GM18868 (cell line): ENCODE measurements at regions not wholly inside any gene's neighbourhood (a gene's known extent, or its start where the extent isn't known, plus 50 kb on each side); places are given as distances from the start of the nearest gene placed in this dataset.

Experiments used
- ATAC-seq: cut with Tn5 transposase; IDR thresholded peaks from one replicate; pipeline ENCODE4 v1.9.1; 2021; ENCODE audit warnings: mild to moderate bottlenecking, moderate library complexity; ENCODE audit not compliant: unreplicated experiment

GRCh38 chr1:201609661-201610318 is 70.9 kb downstream of the NAV1 start:
- no peak for ATAC-seq

- ATAC-seq, result no peak
Measured at GRCh38 chr1:201610858-201611257, 71.9 kb downstream of the NAV1 start.

- ATAC-seq, result no peak
Measured at GRCh38 chr1:201612645-201613044, 73.7 kb downstream of the NAV1 start.

GRCh38 chr1:201614262-201615015 is 75.5 kb downstream of the NAV1 start:
- ATAC-seq, result no peak

GRCh38 chr1:201617157-201617556 is 78.2 kb downstream of the NAV1 start:
- ATAC-seq, result no peak

- ATAC-seq, result no peak
Measured at GRCh38 chr1:201618389-201618788, 79.5 kb downstream of the NAV1 start.

GRCh38 chr1:201618905-201619304 is 80.0 kb downstream of the NAV1 start:
- no peak for ATAC-seq

GRCh38 chr1:201619513-201619912 is 80.6 kb downstream of the NAV1 start:
- no peak for ATAC-seq

- ATAC-seq, result no peak
Measured at GRCh38 chr1:201622353-201622752, 83.4 kb downstream of the NAV1 start.

GRCh38 chr1:201622824-201623223 is 83.9 kb downstream of the NAV1 start:
- ATAC-seq, result no peak

GRCh38 chr1:201624741-201625225 is 85.9 kb downstream of the NAV1 start:
- ATAC-seq, result no peak

GRCh38 chr1:201625226-201625761 is 86.4 kb downstream of the NAV1 start:
- no peak for ATAC-seq

GRCh38 chr1:201625851-201626251 is 86.9 kb downstream of the NAV1 start:
- no peak for ATAC-seq

GRCh38 chr1:201626629-201627275 is 87.8 kb downstream of the NAV1 start:
- ATAC-seq, result no peak

- no peak for ATAC-seq
Measured at GRCh38 chr1:201628490-201628889, 89.6 kb downstream of the NAV1 start.

- no peak for ATAC-seq
Measured at GRCh38 chr1:201630582-201630981, 91.7 kb downstream of the NAV1 start.

GRCh38 chr1:201631037-201631436 is 92.1 kb downstream of the NAV1 start:
- ATAC-seq, result no peak

- no peak for ATAC-seq
Measured at GRCh38 chr1:201632364-201632952, 93.5 kb downstream of the NAV1 start.

- no peak for ATAC-seq
Measured at GRCh38 chr1:201633297-201633696, 94.4 kb downstream of the NAV1 start.

GRCh38 chr1:201633811-201634210 is 94.9 kb downstream of the NAV1 start:
- no peak for ATAC-seq

- ATAC-seq, result no peak
Measured at GRCh38 chr1:201634261-201634660, 95.3 kb downstream of the NAV1 start.
